ENCODE measurements at regions not wholly inside any gene's neighbourhood (a gene's known extent, or its start where the extent isn't known, plus 50 kb on each side); places are given as distances from the start of the nearest gene placed in this dataset.

DNA sequence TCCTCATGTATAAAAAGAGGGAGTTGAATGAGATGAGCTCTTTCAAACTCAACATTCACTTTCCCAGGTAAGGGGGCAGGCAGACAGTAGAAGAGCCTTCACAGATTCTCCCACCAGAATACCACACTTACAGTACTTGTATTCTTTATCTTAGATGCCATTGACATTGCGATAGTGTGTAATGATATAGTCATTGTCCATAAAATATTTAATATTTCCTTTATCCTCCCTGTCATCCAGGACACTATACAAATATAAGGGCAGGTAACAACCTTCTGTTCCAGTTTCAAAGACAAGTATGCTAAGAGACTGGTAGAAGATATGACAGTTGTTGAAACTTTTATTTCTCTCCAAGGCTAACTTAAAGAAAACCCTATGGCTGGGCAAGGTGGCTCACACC, 56.5 kb upstream of the MTF2 start:
- TF ChIP-seq, protein P1, sequence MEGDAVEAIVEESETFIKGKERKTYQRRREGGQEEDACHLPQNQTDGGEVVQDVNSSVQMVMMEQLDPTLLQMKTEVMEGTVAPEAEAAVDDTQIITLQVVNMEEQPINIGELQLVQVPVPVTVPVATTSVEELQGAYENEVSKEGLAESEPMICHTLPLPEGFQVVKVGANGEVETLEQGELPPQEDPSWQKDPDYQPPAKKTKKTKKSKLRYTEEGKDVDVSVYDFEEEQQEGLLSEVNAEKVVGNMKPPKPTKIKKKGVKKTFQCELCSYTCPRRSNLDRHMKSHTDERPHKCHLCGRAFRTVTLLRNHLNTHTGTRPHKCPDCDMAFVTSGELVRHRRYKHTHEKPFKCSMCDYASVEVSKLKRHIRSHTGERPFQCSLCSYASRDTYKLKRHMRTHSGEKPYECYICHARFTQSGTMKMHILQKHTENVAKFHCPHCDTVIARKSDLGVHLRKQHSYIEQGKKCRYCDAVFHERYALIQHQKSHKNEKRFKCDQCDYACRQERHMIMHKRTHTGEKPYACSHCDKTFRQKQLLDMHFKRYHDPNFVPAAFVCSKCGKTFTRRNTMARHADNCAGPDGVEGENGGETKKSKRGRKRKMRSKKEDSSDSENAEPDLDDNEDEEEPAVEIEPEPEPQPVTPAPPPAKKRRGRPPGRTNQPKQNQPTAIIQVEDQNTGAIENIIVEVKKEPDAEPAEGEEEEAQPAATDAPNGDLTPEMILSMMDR (IDR thresholded peaks at IDR 0.05), result no peak
- DNase-seq, result no peak
- Histone ChIP-seq H3K36me3 (ENCODE audit: low read depth) (no peaks in the 10 kb centered on the region), H3K4me1 (ENCODE audit: low read depth) (no peaks in the 10 kb centered on the region), H3K4me3 (no peak overlapping the region), H3K9me3 (no peaks in the 10 kb centered on the region)
- intact Hi-C loops (cut with DNase I, micrococcal nuclease), result loop anchor here in 1 of 2 donors (5.0 kb wide), 1 partner anchor 40 kb away; no protein-coding TSS in a partner anchor
- ATAC-seq, result no peak

DNA sequence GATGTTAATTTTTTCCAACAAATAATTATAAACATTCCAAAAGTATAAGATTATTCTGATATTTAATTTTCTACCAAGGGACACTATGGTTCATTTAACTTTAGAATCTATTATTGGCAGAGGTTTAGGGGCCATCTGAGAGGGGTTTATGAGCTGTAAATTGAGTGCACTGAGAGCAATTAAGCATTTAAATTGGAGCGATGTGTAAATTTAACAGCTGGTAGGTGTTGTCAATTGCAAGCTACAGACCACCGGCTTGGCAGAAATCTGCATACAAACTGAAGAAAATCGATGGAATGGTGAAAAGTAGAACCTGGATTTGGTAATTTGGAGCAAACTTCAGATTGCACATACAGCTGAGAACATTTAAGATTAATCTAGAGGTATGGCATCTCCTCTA, 55.8 kb upstream of the MTF2 start:
- no peaks in the 10 kb centered on the region for H3K36me3 ChIP-seq (ENCODE audit: low read depth)
- intact Hi-C loops (cut with DNase I, micrococcal nuclease), result loop anchor here in 1 of 2 donors (5.0 kb wide), 1 partner anchor 39 kb away; no protein-coding TSS in a partner anchor
- no peak for DNase-seq
- TF ChIP-seq, protein P1 (IDR thresholded peaks at IDR 0.05), result no peak
- H3K4me1 ChIP-seq (ENCODE audit: low read depth), result no peaks in the 10 kb centered on the region
- no peaks in the 10 kb centered on the region for H3K9me3 ChIP-seq
- ATAC-seq, result no peak
- H3K4me3 ChIP-seq, result no peak overlapping the region

DNA sequence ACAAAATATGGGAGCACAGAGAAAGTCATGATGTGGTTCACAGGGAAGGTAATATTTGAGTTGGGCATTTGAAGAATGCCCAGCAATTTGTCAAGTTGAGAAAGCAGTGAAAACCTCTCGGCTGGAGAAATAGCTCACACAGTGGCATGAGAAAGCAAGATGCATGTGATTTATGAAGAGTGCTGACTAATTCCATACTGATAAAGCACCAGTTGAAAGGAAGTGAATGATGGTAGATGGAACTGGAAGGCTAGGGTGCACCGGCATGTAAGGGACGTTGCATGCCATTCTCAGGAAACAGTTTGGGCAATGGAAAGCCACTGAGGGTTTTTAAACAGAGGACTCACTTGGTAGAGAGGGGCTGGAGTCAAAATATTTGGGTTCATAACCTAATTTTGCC, 53.5 kb upstream of the MTF2 start:
- Histone ChIP-seq H3K4me1 (ENCODE audit: low read depth) (no peaks in the 10 kb centered on the region), H3K9me3 (no peaks in the 10 kb centered on the region), H3K36me3 (ENCODE audit: low read depth) (no peaks in the 10 kb centered on the region), H3K4me3 (no peak overlapping the region)
- TF ChIP-seq, protein P1 (IDR thresholded peaks at IDR 0.05), result no peak
- intact Hi-C loops (cut with DNase I, micrococcal nuclease), result no loop called here
- ATAC-seq, result no peak
- no peak for DNase-seq

DNA sequence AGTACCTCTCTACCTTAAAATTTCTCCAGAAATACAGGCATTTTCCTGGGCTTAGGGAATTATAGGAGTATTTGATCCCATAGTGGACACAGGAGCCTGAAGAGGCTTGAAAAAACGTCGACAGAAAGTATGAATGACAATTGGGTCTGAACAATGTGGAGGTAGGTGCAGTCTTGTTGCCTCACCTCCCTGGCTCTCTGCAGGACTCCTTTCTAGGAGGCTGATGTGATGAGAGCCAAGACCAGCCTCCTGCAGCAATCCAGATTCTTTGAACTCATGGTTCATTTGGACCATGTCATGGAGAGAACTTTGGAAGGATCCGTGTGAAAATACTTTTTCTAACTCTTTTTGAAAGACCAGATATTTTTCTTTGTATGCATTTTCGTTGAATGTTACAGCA, 50.5 kb upstream of the MTF2 start:
- no peaks in the 10 kb centered on the region for H3K9me3 ChIP-seq
- TF ChIP-seq, protein P1 (IDR thresholded peaks at IDR 0.05), result no peak
- no peak for ATAC-seq
- no peaks in the 10 kb centered on the region for H3K36me3 ChIP-seq (ENCODE audit: low read depth)
- no peaks in the 10 kb centered on the region for H3K4me1 ChIP-seq (ENCODE audit: low read depth)
- no peak for DNase-seq
- no peak overlapping the region for H3K4me3 ChIP-seq
- intact Hi-C loops (cut with DNase I, micrococcal nuclease), result no loop called here

Measured in mucosa of descending colon (tissue), 3 donors.